ENCODE measurements at regions not wholly inside any gene's neighbourhood (a gene's known extent, or its start where the extent isn't known, plus 50 kb on each side); places are given as distances from the start of the nearest gene placed in this dataset.

DNA sequence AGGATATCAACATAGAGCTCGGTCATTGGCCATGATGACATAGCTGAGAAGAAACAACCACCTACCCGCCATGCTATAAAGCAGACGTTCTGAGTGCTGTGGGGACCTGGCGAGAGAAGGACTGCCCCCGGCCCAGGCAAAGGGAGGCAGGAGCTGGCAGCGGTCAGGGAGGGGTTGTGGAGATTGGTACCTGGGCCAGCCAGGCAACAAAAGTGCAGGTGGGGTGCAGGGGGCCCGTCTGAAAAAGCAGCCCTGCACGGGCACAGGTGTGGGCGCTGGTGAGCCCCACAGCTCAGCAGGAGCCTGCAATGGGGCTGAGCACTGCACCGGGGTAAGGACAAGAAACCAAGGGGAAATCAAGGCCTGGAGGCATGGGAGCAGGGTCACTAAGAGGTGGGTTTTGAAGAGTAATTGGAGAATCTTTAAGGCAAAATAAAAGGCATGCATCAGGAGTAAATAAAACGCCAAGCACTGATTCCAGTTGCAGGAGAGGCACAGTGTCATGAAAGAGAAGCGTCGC is 464.0 kb downstream of the EIPR1 start:
- TF ChIP-seq, protein P1, sequence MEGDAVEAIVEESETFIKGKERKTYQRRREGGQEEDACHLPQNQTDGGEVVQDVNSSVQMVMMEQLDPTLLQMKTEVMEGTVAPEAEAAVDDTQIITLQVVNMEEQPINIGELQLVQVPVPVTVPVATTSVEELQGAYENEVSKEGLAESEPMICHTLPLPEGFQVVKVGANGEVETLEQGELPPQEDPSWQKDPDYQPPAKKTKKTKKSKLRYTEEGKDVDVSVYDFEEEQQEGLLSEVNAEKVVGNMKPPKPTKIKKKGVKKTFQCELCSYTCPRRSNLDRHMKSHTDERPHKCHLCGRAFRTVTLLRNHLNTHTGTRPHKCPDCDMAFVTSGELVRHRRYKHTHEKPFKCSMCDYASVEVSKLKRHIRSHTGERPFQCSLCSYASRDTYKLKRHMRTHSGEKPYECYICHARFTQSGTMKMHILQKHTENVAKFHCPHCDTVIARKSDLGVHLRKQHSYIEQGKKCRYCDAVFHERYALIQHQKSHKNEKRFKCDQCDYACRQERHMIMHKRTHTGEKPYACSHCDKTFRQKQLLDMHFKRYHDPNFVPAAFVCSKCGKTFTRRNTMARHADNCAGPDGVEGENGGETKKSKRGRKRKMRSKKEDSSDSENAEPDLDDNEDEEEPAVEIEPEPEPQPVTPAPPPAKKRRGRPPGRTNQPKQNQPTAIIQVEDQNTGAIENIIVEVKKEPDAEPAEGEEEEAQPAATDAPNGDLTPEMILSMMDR (conservative IDR thresholded peaks at IDR 0.05): no peak
- TF ChIP-seq EZH2 (IDR thresholded peaks at IDR 0.05; ENCODE audit: low read depth): no peak

Measured in PC-9 (cell line).